ENCODE measurements at regions not wholly inside any gene's neighbourhood (a gene's known extent, or its start where the extent isn't known, plus 50 kb on each side); places are given as distances from the start of the nearest gene placed in this dataset.

GRCh38 chr18:78323453-78324197 lies 656.0 kb upstream of the SALL3 start:
- no peak overlapping the region for H3K4me3 Mint-ChIP-seq
- no peak overlapping the region for H3K27ac Mint-ChIP-seq

DNA sequence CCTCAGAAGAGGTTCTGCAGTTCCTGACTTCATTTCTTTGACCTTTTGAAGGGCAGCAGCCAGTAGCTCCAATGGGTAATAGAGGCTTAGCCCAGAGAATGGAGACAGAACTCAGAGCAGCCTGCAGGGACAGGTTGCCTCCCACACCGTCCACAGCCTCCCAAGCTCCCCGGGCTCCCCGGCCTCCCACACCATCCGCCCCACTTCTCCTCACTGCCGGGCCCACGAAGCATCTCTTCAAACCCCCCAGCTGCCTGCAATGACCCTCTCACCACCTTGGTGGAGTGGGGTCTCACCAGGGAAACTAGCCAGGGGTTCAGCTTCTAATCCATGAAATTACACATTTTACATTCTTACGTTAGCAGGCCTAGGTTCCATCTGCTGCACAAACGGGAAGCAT lies 652.0 kb upstream of the SALL3 start:
- DNase-seq: no peak
- Mint-ChIP-seq H3K9me3 (no peaks in the 10 kb centered on the region), H3K36me3 (no peaks in the 10 kb centered on the region), H3K27ac (no peak overlapping the region), H3K4me3 (no peak overlapping the region), H3K4me1 (no peaks in the 10 kb centered on the region), H3K27me3 (no peaks in the 10 kb centered on the region)

More at GRCh38 chr18:78323453-78324197, 656.0 kb upstream of the SALL3 start:
- Mint-ChIP-seq H3K9me3 (no peaks in the 10 kb centered on the region), H3K36me3 (no peaks in the 10 kb centered on the region), H3K4me1 (no peaks in the 10 kb centered on the region), H3K27me3 (peaks cover 5% of the 10 kb centered on the region)
- no peak for DNase-seq

DNA sequence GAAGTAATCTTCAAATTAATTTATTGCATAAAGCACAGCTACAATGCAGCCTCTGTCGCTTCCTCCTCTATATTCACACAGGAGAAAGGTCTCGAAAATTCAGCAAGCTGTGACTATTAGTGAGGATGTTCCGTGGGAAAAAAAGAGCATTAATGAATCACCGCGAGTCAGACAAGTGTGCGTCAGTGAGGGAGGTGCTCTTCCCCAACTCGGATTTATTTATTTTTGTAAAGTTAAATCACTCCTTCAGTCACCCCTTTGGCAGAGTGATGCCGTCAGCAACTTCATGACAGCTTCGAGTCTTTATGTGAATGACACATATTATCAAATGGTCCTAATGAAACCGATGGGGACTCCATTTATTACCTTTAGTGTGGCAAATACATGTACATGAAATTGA lies 648.9 kb upstream of the SALL3 start:
- Mint-ChIP-seq H3K27me3 (no peaks in the 10 kb centered on the region), H3K9me3 (no peaks in the 10 kb centered on the region), H3K36me3 (no peaks in the 10 kb centered on the region), H3K27ac (no peak overlapping the region), H3K4me1 (no peaks in the 10 kb centered on the region), H3K4me3 (no peak overlapping the region)
- no peak for DNase-seq

GRCh38 chr18:78352910-78353309 lies 626.7 kb upstream of the SALL3 start:
- Mint-ChIP-seq H3K36me3 (no peaks in the 10 kb centered on the region), H3K27me3 (peaks cover 12% of the 10 kb centered on the region), H3K4me3 (no peak overlapping the region), H3K9me3 (peaks cover 2% of the 10 kb centered on the region), H3K27ac (no peak overlapping the region), H3K4me1 (no peaks in the 10 kb centered on the region)
- no peak for DNase-seq

GRCh38 chr18:78362198-78362597 lies 617.4 kb upstream of the SALL3 start:
- DNase-seq: no peak
- Mint-ChIP-seq H3K4me3 (no peak overlapping the region), H3K9me3 (peaks cover 2% of the 10 kb centered on the region), H3K4me1 (no peaks in the 10 kb centered on the region), H3K27ac (no peak overlapping the region), H3K36me3 (no peaks in the 10 kb centered on the region), H3K27me3 (peaks cover 3% of the 10 kb centered on the region)

GRCh38 chr18:78363556-78364387 lies 615.8 kb upstream of the SALL3 start:
- Mint-ChIP-seq H3K27me3 (no peaks in the 10 kb centered on the region), H3K4me1 (no peaks in the 10 kb centered on the region), H3K36me3 (no peaks in the 10 kb centered on the region), H3K27ac (no peak overlapping the region), H3K9me3 (no peaks in the 10 kb centered on the region), H3K4me3 (no peak overlapping the region)
- DNase-seq: no peak

DNA sequence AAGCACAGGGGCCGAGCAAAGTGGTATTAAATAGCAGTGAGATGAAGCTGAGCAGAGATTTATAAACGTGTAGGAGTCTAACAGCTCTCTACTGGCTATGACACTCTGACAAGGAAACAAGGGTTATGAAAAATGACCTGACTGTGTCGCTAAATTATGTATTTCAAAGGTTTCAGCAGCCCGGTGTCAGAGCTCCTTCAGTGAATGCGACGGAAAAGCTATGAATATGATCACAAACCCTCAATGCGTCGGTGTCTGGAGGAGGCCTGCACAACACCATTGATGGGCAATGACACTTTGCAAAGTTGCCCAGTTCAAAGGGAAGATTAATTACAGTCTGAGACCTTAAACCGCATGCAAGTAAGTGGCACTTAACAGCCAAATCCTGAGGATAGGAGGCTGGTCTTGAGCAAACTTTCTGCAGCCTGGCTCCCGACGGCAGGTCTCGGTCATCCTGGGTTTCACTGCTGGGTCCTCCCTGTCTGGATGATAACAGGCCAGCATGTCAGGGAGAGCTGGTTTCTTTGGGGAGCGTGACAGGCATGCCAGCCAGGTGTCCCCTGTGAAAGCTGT lies 615.1 kb upstream of the SALL3 start:
- Mint-ChIP-seq H3K27me3 (no peaks in the 10 kb centered on the region), H3K9me3 (no peaks in the 10 kb centered on the region), H3K4me3 (no peak overlapping the region), H3K27ac (no peak overlapping the region), H3K36me3 (no peaks in the 10 kb centered on the region), H3K4me1 (no peaks in the 10 kb centered on the region)
- no peak for DNase-seq

GRCh38 chr18:78367996-78368395 lies 611.6 kb upstream of the SALL3 start:
- H3K4me3 Mint-ChIP-seq: no peak overlapping the region
- no peak for DNase-seq
- H3K9me3 Mint-ChIP-seq: no peaks in the 10 kb centered on the region
- H3K27me3 Mint-ChIP-seq: no peaks in the 10 kb centered on the region
- no peaks in the 10 kb centered on the region for H3K4me1 Mint-ChIP-seq
- no peak overlapping the region for H3K27ac Mint-ChIP-seq
- no peaks in the 10 kb centered on the region for H3K36me3 Mint-ChIP-seq

- DNase-seq: no peak
- Mint-ChIP-seq H3K4me3 (no peak overlapping the region), H3K36me3 (no peaks in the 10 kb centered on the region), H3K27ac (no peak overlapping the region), H3K27me3 (no peaks in the 10 kb centered on the region), H3K9me3 (no peaks in the 10 kb centered on the region), H3K4me1 (no peaks in the 10 kb centered on the region)
Observed at GRCh38 chr18:78368726-78369125, 610.9 kb upstream of the SALL3 start.

DNA sequence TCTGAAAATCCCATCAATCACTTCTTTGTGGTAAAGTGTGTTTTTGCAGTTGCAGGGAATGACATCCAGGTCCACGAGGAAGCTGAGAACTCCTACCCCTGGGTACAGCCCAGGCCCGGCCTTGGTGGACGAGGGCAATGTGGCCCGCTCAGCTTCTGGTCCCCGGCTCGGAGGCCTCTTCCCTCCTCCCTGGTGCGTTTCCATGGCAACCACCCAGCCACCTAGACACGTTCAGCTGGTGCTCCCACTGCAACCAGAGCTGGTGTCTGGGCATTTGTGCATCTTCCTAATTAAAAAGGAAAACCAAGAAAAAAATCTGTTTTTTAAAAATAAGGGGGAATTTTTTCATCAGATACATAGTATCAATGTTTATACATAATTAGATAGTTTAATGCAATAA lies 603.6 kb upstream of the SALL3 start:
- H3K4me3 Mint-ChIP-seq: no peak overlapping the region
- H3K27me3 Mint-ChIP-seq: no peaks in the 10 kb centered on the region
- H3K4me1 Mint-ChIP-seq: no peaks in the 10 kb centered on the region
- H3K27ac Mint-ChIP-seq: no peak overlapping the region
- no peaks in the 10 kb centered on the region for H3K9me3 Mint-ChIP-seq
- H3K36me3 Mint-ChIP-seq: no peaks in the 10 kb centered on the region
- no peak for DNase-seq

- Mint-ChIP-seq H3K4me3 (no peak overlapping the region), H3K4me1 (no peaks in the 10 kb centered on the region), H3K9me3 (no peaks in the 10 kb centered on the region), H3K36me3 (no peaks in the 10 kb centered on the region), H3K27me3 (no peaks in the 10 kb centered on the region), H3K27ac (no peak overlapping the region)
- DNase-seq: no peak
Observed at GRCh38 chr18:78378403-78378802, 601.2 kb upstream of the SALL3 start.

GRCh38 chr18:78378983-78379382 lies 600.6 kb upstream of the SALL3 start:
- Mint-ChIP-seq H3K36me3 (no peaks in the 10 kb centered on the region), H3K27ac (no peak overlapping the region), H3K4me1 (no peaks in the 10 kb centered on the region), H3K4me3 (no peak overlapping the region), H3K9me3 (no peaks in the 10 kb centered on the region), H3K27me3 (no peaks in the 10 kb centered on the region)
- no peak for DNase-seq

GRCh38 chr18:78390348-78390951 lies 589.2 kb upstream of the SALL3 start:
- Mint-ChIP-seq H3K27ac (no peak overlapping the region), H3K4me3 (no peak overlapping the region), H3K4me1 (no peaks in the 10 kb centered on the region), H3K9me3 (peaks cover 4% of the 10 kb centered on the region), H3K36me3 (no peaks in the 10 kb centered on the region), H3K27me3 (no peaks in the 10 kb centered on the region)
- DNase-seq: no peak

- Mint-ChIP-seq H3K36me3 (no peaks in the 10 kb centered on the region), H3K4me1 (no peaks in the 10 kb centered on the region), H3K4me3 (no peak overlapping the region), H3K27ac (no peak overlapping the region), H3K9me3 (peaks cover 4% of the 10 kb centered on the region), H3K27me3 (no peaks in the 10 kb centered on the region)
- DNase-seq: no peak
Observed at GRCh38 chr18:78390952-78391348, 588.7 kb upstream of the SALL3 start.

GRCh38 chr18:78393086-78393862 lies 586.3 kb upstream of the SALL3 start:
- Mint-ChIP-seq H3K36me3 (no peaks in the 10 kb centered on the region), H3K4me3 (no peak overlapping the region), H3K9me3 (peaks cover 1% of the 10 kb centered on the region), H3K27ac (no peak overlapping the region), H3K4me1 (no peaks in the 10 kb centered on the region), H3K27me3 (no peaks in the 10 kb centered on the region)
- DNase-seq: no peak

All from activated naive CD8-positive, alpha-beta T cell treated with anti-CD3 and anti-CD28 coated beads for 36 hours (primary cell).